ENCODE measurements at regions not wholly inside any gene's neighbourhood (a gene's known extent, or its start where the extent isn't known, plus 50 kb on each side); places are given as distances from the start of the nearest gene placed in this dataset.

- Histone ChIP-seq H3K4me1 (ENCODE audit: control insufficient read depth, low read depth, low read length) (no peaks in the 10 kb centered on the region), H3K9ac (ENCODE audit: low read length) (no peak overlapping the region), H3K27ac (ENCODE audit: low read length) (no peak overlapping the region), H3K4me3 (ENCODE audit: low read length) (no peak overlapping the region), H3K27me3 (ENCODE audit: control insufficient read depth, insufficient read depth, low read length) (no peaks in the 10 kb centered on the region), H3K36me3 (ENCODE audit: control insufficient read depth, low read depth, low read length) (no peaks in the 10 kb centered on the region), H3K9me3 (ENCODE audit: control insufficient read depth, low read depth, low read length) (no peaks in the 10 kb centered on the region)
These were observed 555.4 kb downstream of the SH2D4B start for GRCh38 chr10:81093056-81093455.

DNA sequence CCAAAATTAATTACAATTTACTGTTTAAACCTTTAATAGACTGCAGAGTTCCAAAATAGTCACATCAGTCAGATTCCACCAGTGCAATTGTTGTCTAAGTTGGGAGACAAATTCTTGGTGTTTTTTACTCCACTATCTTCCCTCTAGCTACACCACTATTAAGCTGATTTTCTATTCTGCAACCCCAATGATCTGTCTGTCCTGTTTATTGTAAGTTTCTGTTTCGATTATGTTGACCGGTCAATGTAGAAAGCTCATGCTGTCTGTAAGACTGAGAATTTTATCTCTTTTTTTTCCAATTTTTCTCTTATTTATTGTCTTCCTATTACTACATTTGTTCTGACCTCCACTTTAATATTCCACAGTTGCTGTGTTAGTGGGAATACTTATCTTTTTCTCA is 557.5 kb downstream of the SH2D4B start:
- Histone ChIP-seq H3K27ac (ENCODE audit: low read length) (no peak overlapping the region), H3K9me3 (ENCODE audit: control insufficient read depth, low read depth, low read length) (no peaks in the 10 kb centered on the region), H3K27me3 (ENCODE audit: control insufficient read depth, insufficient read depth, low read length) (no peaks in the 10 kb centered on the region), H3K4me3 (ENCODE audit: low read length) (no peak overlapping the region), H3K4me1 (ENCODE audit: control insufficient read depth, low read depth, low read length) (no peaks in the 10 kb centered on the region), H3K9ac (ENCODE audit: low read length) (no peak overlapping the region), H3K36me3 (ENCODE audit: control insufficient read depth, low read depth, low read length) (no peaks in the 10 kb centered on the region)

DNA sequence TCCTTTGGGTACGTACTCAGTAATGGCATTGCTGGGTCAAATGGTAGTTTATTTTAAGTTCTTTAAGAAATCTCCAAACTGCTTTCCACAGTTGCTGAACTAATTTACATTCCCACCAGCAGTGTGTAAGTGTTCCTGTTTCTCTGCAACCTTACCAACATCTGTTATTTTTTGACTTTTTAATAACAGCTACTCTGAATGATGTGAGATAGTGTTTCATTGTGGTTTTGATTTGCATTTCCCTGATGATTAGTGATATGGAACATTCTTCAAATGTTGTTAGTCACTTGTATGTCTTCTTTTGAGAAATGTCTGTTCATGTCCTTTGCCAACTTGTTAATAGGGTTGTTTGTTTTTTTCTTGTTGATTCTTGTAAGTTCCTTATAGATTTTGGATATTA is 558.9 kb downstream of the SH2D4B start:
- H3K27ac ChIP-seq (ENCODE audit: low read length) = no peak overlapping the region
- H3K27me3 ChIP-seq (ENCODE audit: control insufficient read depth, insufficient read depth, low read length) = no peaks in the 10 kb centered on the region
- no peak overlapping the region for H3K9ac ChIP-seq (ENCODE audit: low read length)
- H3K4me3 ChIP-seq (ENCODE audit: low read length) = no peak overlapping the region
- no peaks in the 10 kb centered on the region for H3K4me1 ChIP-seq (ENCODE audit: control insufficient read depth, low read depth, low read length)
- no peaks in the 10 kb centered on the region for H3K36me3 ChIP-seq (ENCODE audit: control insufficient read depth, low read depth, low read length)
- no peaks in the 10 kb centered on the region for H3K9me3 ChIP-seq (ENCODE audit: control insufficient read depth, low read depth, low read length)

GRCh38 chr10:81101062-81101461 is 563.4 kb downstream of the SH2D4B start:
- Histone ChIP-seq H3K4me3 (ENCODE audit: low read length) (no peak overlapping the region), H3K27me3 (ENCODE audit: control insufficient read depth, insufficient read depth, low read length) (no peaks in the 10 kb centered on the region), H3K36me3 (ENCODE audit: control insufficient read depth, low read depth, low read length) (no peaks in the 10 kb centered on the region), H3K27ac (ENCODE audit: low read length) (no peak overlapping the region), H3K9ac (ENCODE audit: low read length) (no peak overlapping the region), H3K4me1 (ENCODE audit: control insufficient read depth, low read depth, low read length) (no peaks in the 10 kb centered on the region), H3K9me3 (ENCODE audit: control insufficient read depth, low read depth, low read length) (no peaks in the 10 kb centered on the region)

DNA sequence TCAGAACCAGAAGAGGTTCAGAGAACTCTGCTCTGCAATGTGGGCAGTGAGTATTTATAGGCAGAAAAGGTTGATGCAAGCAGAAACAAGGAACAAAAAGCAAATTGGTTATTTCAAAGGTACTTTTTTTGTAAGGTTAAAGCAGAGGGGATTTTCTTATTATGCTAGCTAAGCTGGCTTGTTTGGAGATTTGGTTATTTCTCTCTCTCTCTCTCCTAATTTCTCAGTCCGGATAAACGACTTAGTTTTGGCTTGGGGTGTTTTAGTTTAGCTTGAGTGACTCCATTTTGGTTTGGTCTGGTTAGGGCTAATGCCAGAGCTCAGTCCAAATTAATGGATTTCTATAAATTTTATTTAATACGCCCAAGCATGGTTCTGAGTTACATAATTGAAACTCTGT is 566.8 kb downstream of the SH2D4B start:
- Histone ChIP-seq H3K27me3 (ENCODE audit: control insufficient read depth, insufficient read depth, low read length) (no peaks in the 10 kb centered on the region), H3K9ac (ENCODE audit: low read length) (no peak overlapping the region), H3K4me3 (ENCODE audit: low read length) (no peak overlapping the region), H3K36me3 (ENCODE audit: control insufficient read depth, low read depth, low read length) (no peaks in the 10 kb centered on the region), H3K4me1 (ENCODE audit: control insufficient read depth, low read depth, low read length) (no peaks in the 10 kb centered on the region), H3K27ac (ENCODE audit: low read length) (no peak overlapping the region), H3K9me3 (ENCODE audit: control insufficient read depth, low read depth, low read length) (no peaks in the 10 kb centered on the region)

- Histone ChIP-seq H3K9ac (ENCODE audit: low read length) (no peak overlapping the region), H3K4me1 (ENCODE audit: control insufficient read depth, low read depth, low read length) (no peaks in the 10 kb centered on the region), H3K27me3 (ENCODE audit: control insufficient read depth, insufficient read depth, low read length) (no peaks in the 10 kb centered on the region), H3K4me3 (ENCODE audit: low read length) (no peak overlapping the region), H3K27ac (ENCODE audit: low read length) (no peak overlapping the region), H3K36me3 (ENCODE audit: control insufficient read depth, low read depth, low read length) (no peaks in the 10 kb centered on the region), H3K9me3 (ENCODE audit: control insufficient read depth, low read depth, low read length) (no peaks in the 10 kb centered on the region)
These were observed 571.0 kb downstream of the SH2D4B start for GRCh38 chr10:81108516-81109199.

- Histone ChIP-seq H3K4me1 (ENCODE audit: control insufficient read depth, low read depth, low read length) (no peaks in the 10 kb centered on the region), H3K27ac (ENCODE audit: low read length) (no peak overlapping the region), H3K27me3 (ENCODE audit: control insufficient read depth, insufficient read depth, low read length) (no peaks in the 10 kb centered on the region), H3K36me3 (ENCODE audit: control insufficient read depth, low read depth, low read length) (no peaks in the 10 kb centered on the region), H3K9ac (ENCODE audit: low read length) (no peak overlapping the region), H3K9me3 (ENCODE audit: control insufficient read depth, low read depth, low read length) (no peaks in the 10 kb centered on the region), H3K4me3 (ENCODE audit: low read length) (no peak overlapping the region)
These were observed 571.6 kb downstream of the SH2D4B start for GRCh38 chr10:81109200-81109752.

DNA sequence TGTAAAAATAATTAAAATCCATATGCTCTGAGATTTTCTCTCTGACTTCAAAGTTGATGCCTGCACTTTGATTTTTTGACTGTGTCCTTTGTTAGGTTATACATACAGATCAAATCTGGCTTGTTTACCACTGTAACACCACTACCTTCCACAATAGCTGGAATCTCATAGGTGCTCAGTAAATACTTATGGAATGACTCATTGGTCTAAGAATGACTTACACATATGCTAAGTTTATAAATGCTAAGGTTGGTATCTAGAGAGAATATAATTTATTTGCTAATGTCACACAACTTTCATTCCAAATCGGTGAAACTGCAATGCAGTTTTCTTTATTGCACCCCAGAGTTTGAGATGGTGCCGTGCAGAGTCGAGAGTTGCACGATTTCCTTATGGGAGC is 578.5 kb downstream of the SH2D4B start:
- Histone ChIP-seq H3K9ac (ENCODE audit: low read length) (no peak overlapping the region), H3K27ac (ENCODE audit: low read length) (no peak overlapping the region), H3K27me3 (ENCODE audit: control insufficient read depth, insufficient read depth, low read length) (no peaks in the 10 kb centered on the region), H3K36me3 (ENCODE audit: control insufficient read depth, low read depth, low read length) (no peaks in the 10 kb centered on the region), H3K4me1 (ENCODE audit: control insufficient read depth, low read depth, low read length) (no peaks in the 10 kb centered on the region), H3K4me3 (ENCODE audit: low read length) (no peak overlapping the region), H3K9me3 (ENCODE audit: control insufficient read depth, low read depth, low read length) (no peaks in the 10 kb centered on the region)

- Histone ChIP-seq H3K36me3 (ENCODE audit: control insufficient read depth, low read depth, low read length) (no peaks in the 10 kb centered on the region), H3K27me3 (ENCODE audit: control insufficient read depth, insufficient read depth, low read length) (no peaks in the 10 kb centered on the region), H3K4me1 (ENCODE audit: control insufficient read depth, low read depth, low read length) (no peaks in the 10 kb centered on the region), H3K27ac (ENCODE audit: low read length) (no peak overlapping the region), H3K9ac (ENCODE audit: low read length) (no peak overlapping the region), H3K9me3 (ENCODE audit: control insufficient read depth, low read depth, low read length) (no peaks in the 10 kb centered on the region), H3K4me3 (ENCODE audit: low read length) (no peak overlapping the region)
These were observed 579.3 kb downstream of the SH2D4B start for GRCh38 chr10:81116990-81117389.

DNA sequence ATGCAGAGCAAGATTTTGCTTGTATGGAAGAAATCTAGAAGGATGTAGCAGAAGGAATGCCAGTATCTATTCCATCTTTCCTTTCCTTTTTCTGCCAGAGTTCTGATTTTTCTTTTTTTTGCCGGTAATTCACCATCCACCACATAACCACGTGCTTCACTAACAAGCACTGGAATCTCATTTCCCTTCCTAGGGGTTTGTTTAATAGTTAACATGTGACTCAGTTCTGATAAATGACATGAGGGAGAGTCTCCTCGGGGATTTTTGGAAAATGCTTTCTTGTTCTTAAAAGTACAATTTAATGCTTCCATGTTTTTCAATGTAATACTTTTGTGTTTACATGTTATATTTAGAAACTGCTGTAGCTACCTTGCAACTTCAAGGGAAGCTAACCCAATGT is 590.2 kb downstream of the SH2D4B start:
- Histone ChIP-seq H3K9me3 (ENCODE audit: control insufficient read depth, low read depth, low read length) (no peaks in the 10 kb centered on the region), H3K27ac (ENCODE audit: low read length) (no peak overlapping the region)

GRCh38 chr10:81130014-81130413 is 592.3 kb downstream of the SH2D4B start:
- Histone ChIP-seq H3K27me3 (ENCODE audit: control insufficient read depth, insufficient read depth, low read length) (no peaks in the 10 kb centered on the region), H3K4me1 (ENCODE audit: control insufficient read depth, low read depth, low read length) (no peaks in the 10 kb centered on the region), H3K4me3 (ENCODE audit: low read length) (no peak overlapping the region), H3K27ac (ENCODE audit: low read length) (no peak overlapping the region), H3K9ac (ENCODE audit: low read length) (no peak overlapping the region), H3K36me3 (ENCODE audit: control insufficient read depth, low read depth, low read length) (no peaks in the 10 kb centered on the region), H3K9me3 (ENCODE audit: control insufficient read depth, low read depth, low read length) (no peaks in the 10 kb centered on the region)

More for the DNA sequence above, 590.2 kb downstream of the SH2D4B start:
- no peak overlapping the region for H3K9ac ChIP-seq (ENCODE audit: low read length)
- no peaks in the 10 kb centered on the region for H3K27me3 ChIP-seq (ENCODE audit: control insufficient read depth, insufficient read depth, low read length)
- no peak overlapping the region for H3K4me3 ChIP-seq (ENCODE audit: low read length)
- H3K4me1 ChIP-seq (ENCODE audit: control insufficient read depth, low read depth, low read length) = no peaks in the 10 kb centered on the region
- H3K36me3 ChIP-seq (ENCODE audit: control insufficient read depth, low read depth, low read length) = no peaks in the 10 kb centered on the region

DNA sequence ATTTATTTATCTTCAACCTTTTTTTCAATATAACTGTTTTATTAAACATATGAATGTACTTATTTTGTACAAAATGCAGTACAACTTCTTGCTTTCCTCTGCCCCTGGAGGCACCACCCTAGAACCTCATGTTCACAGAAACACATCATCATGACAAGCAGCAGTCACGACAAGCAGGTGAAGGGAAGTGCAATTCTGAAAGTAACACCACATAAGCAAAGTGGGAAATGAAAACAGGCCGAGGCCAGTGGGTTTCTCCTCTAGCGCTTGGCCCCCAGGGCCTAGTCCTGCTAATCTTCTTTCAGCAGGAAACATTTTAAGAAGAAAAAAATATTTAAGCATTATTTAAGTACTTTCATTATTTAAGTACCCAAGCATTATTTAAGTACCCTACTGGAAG is 598.1 kb downstream of the SH2D4B start:
- Histone ChIP-seq H3K36me3 (ENCODE audit: control insufficient read depth, low read depth, low read length) (no peaks in the 10 kb centered on the region), H3K4me3 (ENCODE audit: low read length) (no peak overlapping the region), H3K9me3 (ENCODE audit: control insufficient read depth, low read depth, low read length) (no peaks in the 10 kb centered on the region), H3K27me3 (ENCODE audit: control insufficient read depth, insufficient read depth, low read length) (no peaks in the 10 kb centered on the region), H3K4me1 (ENCODE audit: control insufficient read depth, low read depth, low read length) (no peaks in the 10 kb centered on the region), H3K9ac (ENCODE audit: low read length) (no peak overlapping the region), H3K27ac (ENCODE audit: low read length) (no peak overlapping the region)

Measured in iPS-18a (cell line).